ENCODE measurements at regions not wholly inside any gene's neighbourhood (a gene's known extent, or its start where the extent isn't known, plus 50 kb on each side); places are given as distances from the start of the nearest gene placed in this dataset.
A peak's percentile ranks its signal among the peaks of the same experiment; 100 is the strongest.

GRCh38 chr3:110528305-110529121 lies 543.1 kb upstream of the NECTIN3 start:
- no peaks in the 10 kb centered on the region for H3K9me3 ChIP-seq (ENCODE audit: low read depth)
- H3K4me2 ChIP-seq: no peak overlapping the region
- no peak for DNase-seq (ENCODE audit: low spot score)
- H3K4me3 ChIP-seq: no peak overlapping the region
- H2AFZ ChIP-seq: no peak overlapping the region
- H3K4me1 ChIP-seq (ENCODE audit: insufficient read depth): peaks cover 10% of the 10 kb centered on the region
- H4K20me1 ChIP-seq (ENCODE audit: insufficient read depth, poor library complexity, severe bottlenecking): no peaks in the 10 kb centered on the region
- no peaks in the 10 kb centered on the region for H3K79me2 ChIP-seq
- TF ChIP-seq EZH2 (IDR thresholded peaks at IDR 0.05; ENCODE audit: borderline replicate concordance) (no peak), EZH2phosphoT487 (IDR thresholded peaks at IDR 0.05; ENCODE audit: low read depth, severe bottlenecking, unreplicated experiment) (no peak), CTCF (IDR thresholded peaks at IDR 0.05; ENCODE audit: poor library complexity) (no peak)
- H3K36me3 ChIP-seq (replicated peaks; ENCODE audit: insufficient read depth, low read depth): no peaks in the 10 kb centered on the region
- no peaks in the 10 kb centered on the region for H3K9me2 ChIP-seq (replicated peaks; ENCODE audit: insufficient read depth)
- H3K27me3 ChIP-seq: no peaks in the 10 kb centered on the region
- WGBS (ENCODE audit: low lambda C conversion rate, missing lambda C conversion rate): 81% methylated on average over 4 of the region's 4 CpGs
- H3K27ac ChIP-seq: peak overlapping the region; percentile 76

GRCh38 chr3:110530902-110531301 lies 540.7 kb upstream of the NECTIN3 start:
- TF ChIP-seq CTCF (IDR thresholded peaks at IDR 0.05; ENCODE audit: poor library complexity): no peak
- no peak for TF ChIP-seq EZH2phosphoT487 (IDR thresholded peaks at IDR 0.05; ENCODE audit: low read depth, severe bottlenecking, unreplicated experiment)
- TF ChIP-seq EZH2 (IDR thresholded peaks at IDR 0.05; ENCODE audit: borderline replicate concordance): no peak
- H3K27ac ChIP-seq: no peak overlapping the region
- peaks cover 11% of the 10 kb centered on the region for H3K4me1 ChIP-seq (ENCODE audit: insufficient read depth)
- no peak for DNase-seq (ENCODE audit: low spot score)
- H3K9me3 ChIP-seq (ENCODE audit: low read depth): no peaks in the 10 kb centered on the region
- H2AFZ ChIP-seq: no peak overlapping the region
- H3K4me2 ChIP-seq: no peak overlapping the region
- no peaks in the 10 kb centered on the region for H3K36me3 ChIP-seq (replicated peaks; ENCODE audit: insufficient read depth, low read depth)
- H4K20me1 ChIP-seq (ENCODE audit: insufficient read depth, poor library complexity, severe bottlenecking): no peaks in the 10 kb centered on the region
- H3K9me2 ChIP-seq (replicated peaks; ENCODE audit: insufficient read depth): no peaks in the 10 kb centered on the region
- WGBS (ENCODE audit: low lambda C conversion rate, missing lambda C conversion rate): 56% methylated on average over 2 of the region's 2 CpGs
- no peak overlapping the region for H3K4me3 ChIP-seq
- no peaks in the 10 kb centered on the region for H3K27me3 ChIP-seq
- H3K79me2 ChIP-seq: no peaks in the 10 kb centered on the region

GRCh38 chr3:110533089-110533488 lies 538.5 kb upstream of the NECTIN3 start:
- Histone ChIP-seq H3K36me3 (replicated peaks; ENCODE audit: insufficient read depth, low read depth) (no peaks in the 10 kb centered on the region), H3K27me3 (no peaks in the 10 kb centered on the region), H3K4me3 (no peak overlapping the region), H3K79me2 (no peaks in the 10 kb centered on the region), H3K9me2 (replicated peaks; ENCODE audit: insufficient read depth) (no peaks in the 10 kb centered on the region), H4K20me1 (ENCODE audit: insufficient read depth, poor library complexity, severe bottlenecking) (no peaks in the 10 kb centered on the region), H3K27ac (peak overlapping the region; percentile 0), H3K4me1 (ENCODE audit: insufficient read depth) (peaks cover 3% of the 10 kb centered on the region), H2AFZ (no peak overlapping the region), H3K4me2 (no peak overlapping the region), H3K9me3 (ENCODE audit: low read depth) (no peaks in the 10 kb centered on the region)
- peak; percentile 26 for DNase-seq (ENCODE audit: low spot score)
- TF ChIP-seq CTCF (IDR thresholded peaks at IDR 0.05; ENCODE audit: poor library complexity): no peak
- TF ChIP-seq EZH2phosphoT487 (IDR thresholded peaks at IDR 0.05; ENCODE audit: low read depth, severe bottlenecking, unreplicated experiment): no peak
- no peak for TF ChIP-seq EZH2 (IDR thresholded peaks at IDR 0.05; ENCODE audit: borderline replicate concordance)
